Thoracic aorta (tissue), 2 donors: ENCODE measurements at regions not wholly inside any gene's neighbourhood (a gene's known extent, or its start where the extent isn't known, plus 50 kb on each side); places are given as distances from the start of the nearest gene placed in this dataset.

ENCODE experiments used
- ATAC-seq: fragments of 150-250 bp; one replicate; pipeline ENCODE4 v1.8.0; 2017; ENCODE audit warnings: low read depth; ENCODE audit not compliant: insufficient number of reproducible peaks, low FRiP score
- DNase-seq: peaks from one replicate; pipeline ENCODE4 v3.0.0-alpha.2; 2020; ENCODE audit warnings: low spot score
- H3K27ac ChIP-seq, 2 donors: fragments of 200-600 bp; sonication (generic); 1 replicate in 1 of 2; 2 replicates in 1 of 2; pipeline ENCODE4 v1.5.1; 2016; ENCODE audit warnings: mild to moderate bottlenecking in 2 of 2, moderate library complexity in 2 of 2
- H3K27me3 ChIP-seq: fragments of 200-600 bp; sonication (generic); replicated peaks from 2 replicates; pipeline ENCODE4 v1.6.0; 2016; ENCODE audit warnings: mild to moderate bottlenecking; ENCODE audit not compliant: insufficient read depth
- H3K36me3 ChIP-seq: fragments of 200-600 bp; sonication (generic); one replicate; pipeline ENCODE4 v1.5.1; 2016
- H3K4me1 ChIP-seq, 2 donors: fragments of 200-600 bp; sonication (generic); 1 replicate in 1 of 2; 2 replicates in 1 of 2; pipeline versions ENCODE4 v1.5.1 to v1.6.0; 2016; ENCODE audit warnings: low read depth in 2 of 2, mild to moderate bottlenecking in 1 of 2; ENCODE audit not compliant: control insufficient read depth in 1 of 2
- H3K4me3 ChIP-seq: fragments of 200-600 bp; sonication (generic); 2 replicates; pipeline ENCODE4 v1.5.1; 2016; ENCODE audit warnings: mild to moderate bottlenecking
- H3K9me3 ChIP-seq: fragments of 200-600 bp; sonication (generic); 2 replicates; pipeline ENCODE4 v1.5.1; 2016
- CTCF ChIP-seq: fragments of 200-600 bp; sonication (generic); IDR thresholded peaks from one replicate; pipeline ENCODE4 v1.5.1; 2019; ENCODE audit warnings: antibody characterized with exemption

- H3K4me1 ChIP-seq, result peaks cover 8 to 47% of the 10 kb centered on the region in 2 donors
- no peak for TF ChIP-seq CTCF
- no peak for ATAC-seq
- no peaks in the 10 kb centered on the region for H3K36me3 ChIP-seq
- no peak overlapping the region for H3K27ac ChIP-seq
- no peaks in the 10 kb centered on the region for H3K9me3 ChIP-seq
- H3K4me3 ChIP-seq, result no peak overlapping the region
- no peak for DNase-seq
- H3K27me3 ChIP-seq, result no peaks in the 10 kb centered on the region
These were observed 112.5 kb upstream of the FGGY start for GRCh38 chr1:59184365-59184905.

GRCh38 chr1:59185163-59185860, 111.6 kb upstream of the FGGY start:
- DNase-seq (no peak), ATAC-seq (no peak)
- Histone ChIP-seq H3K4me1 (peaks cover 6 to 38% of the 10 kb centered on the region in 2 donors), H3K27ac (no peak overlapping the region), H3K9me3 (no peaks in the 10 kb centered on the region), H3K27me3 (no peaks in the 10 kb centered on the region), H3K4me3 (no peak overlapping the region), H3K36me3 (no peaks in the 10 kb centered on the region)
- no peak for TF ChIP-seq CTCF

DNA sequence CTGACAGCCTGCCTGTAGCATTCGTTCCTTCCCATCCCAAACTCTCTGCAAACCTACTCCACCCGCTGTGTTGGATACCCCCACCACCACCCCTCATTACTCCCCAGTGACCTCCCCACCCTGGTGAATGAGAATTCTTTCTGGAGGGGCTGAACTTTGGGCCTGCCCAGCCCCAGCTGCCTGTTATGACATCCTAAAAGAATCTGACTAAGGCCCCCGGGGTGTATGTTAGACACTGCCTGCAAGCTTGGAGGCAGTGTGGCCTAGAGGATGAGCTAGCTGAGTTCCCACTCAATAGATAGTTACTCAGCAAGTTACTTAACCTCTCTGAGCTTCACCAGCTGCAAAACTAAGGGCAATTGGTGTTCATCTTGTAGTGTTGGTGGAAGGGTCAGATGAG, 110.2 kb upstream of the FGGY start:
- ATAC-seq (no peak), DNase-seq (no peak)
- no peak overlapping the region for H3K27ac ChIP-seq
- no peaks in the 10 kb centered on the region for H3K9me3 ChIP-seq
- no peak overlapping the region for H3K4me3 ChIP-seq
- no peaks in the 10 kb centered on the region for H3K27me3 ChIP-seq
- no peaks in the 10 kb centered on the region for H3K36me3 ChIP-seq
- TF ChIP-seq CTCF, result no peak
- peaks cover 0 to 24% of the 10 kb centered on the region in 2 donors for H3K4me1 ChIP-seq

DNA sequence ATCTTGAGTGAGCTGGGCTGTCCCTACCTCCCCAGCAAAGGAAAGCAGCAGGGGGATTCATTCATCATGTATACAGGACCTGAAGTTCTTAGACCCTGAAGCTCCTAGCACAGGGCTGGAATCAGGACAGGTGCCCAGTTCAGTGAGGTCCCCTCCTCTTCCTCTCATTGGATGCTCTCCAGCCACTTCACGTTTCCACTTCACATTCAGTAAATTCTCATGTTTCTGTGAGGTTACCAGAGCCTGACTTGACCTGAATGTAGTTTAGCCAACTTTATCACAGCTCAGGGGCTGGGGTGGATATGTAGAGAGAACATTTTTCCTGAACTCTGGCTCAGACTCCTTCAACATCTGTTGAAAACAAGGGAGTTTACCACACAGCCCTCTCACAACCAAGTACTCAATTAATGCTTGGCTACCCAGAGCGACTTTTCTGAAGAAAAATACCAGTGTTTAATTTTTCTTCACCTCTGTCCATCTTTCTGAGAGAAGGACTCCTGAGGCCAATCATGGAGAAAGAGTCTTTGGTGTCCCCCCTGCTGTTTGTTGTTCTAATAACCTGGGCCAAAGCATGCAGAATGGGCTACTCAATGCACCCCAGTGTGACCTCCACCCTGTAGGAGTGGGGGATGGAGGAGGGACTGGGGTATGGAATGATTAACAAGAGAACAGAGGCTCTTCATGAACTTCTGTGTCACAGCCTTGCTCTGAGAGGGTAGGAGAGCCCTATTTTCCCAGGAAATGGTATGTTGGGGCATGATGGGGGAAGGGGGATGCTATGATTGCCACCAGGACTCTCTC, 108.3 kb upstream of the FGGY start:
- TF ChIP-seq CTCF, result no peak
- Histone ChIP-seq H3K4me3 (no peak overlapping the region), H3K27ac (no peak overlapping the region), H3K9me3 (no peaks in the 10 kb centered on the region), H3K27me3 (no peaks in the 10 kb centered on the region), H3K36me3 (no peaks in the 10 kb centered on the region), H3K4me1 (peaks cover 0 to 21% of the 10 kb centered on the region in 2 donors)
- no peak for ATAC-seq
- DNase-seq, result no peak

DNA sequence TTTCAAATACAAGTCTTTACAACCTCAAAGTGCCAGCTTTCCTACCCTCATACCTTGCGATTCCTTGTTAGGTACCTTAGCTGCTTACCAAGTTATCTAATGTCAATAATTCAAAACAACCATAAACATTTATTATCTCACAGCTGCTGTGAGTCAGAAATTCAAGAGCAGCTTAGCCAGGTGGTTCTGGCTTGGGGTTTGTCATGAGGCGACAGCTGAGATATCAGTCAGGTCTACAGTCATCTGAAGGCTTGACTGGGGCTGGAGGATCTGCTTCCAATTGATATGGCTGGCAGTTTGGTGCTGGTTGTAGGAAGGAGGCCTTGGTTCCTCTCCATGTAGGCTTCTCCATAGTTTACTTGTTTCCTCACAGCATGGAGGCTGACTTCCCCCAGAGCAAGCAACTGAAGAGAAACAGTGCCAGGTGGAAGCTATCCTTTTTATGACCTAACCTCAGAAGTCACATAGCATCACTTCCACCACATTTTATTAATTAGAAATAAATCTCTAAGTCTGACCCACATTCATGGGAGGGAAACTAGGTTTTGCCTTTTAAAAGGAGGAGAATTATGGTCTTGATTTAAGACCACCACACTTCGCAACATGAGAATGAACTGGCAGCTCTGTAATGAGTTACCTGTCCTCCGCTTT, 103.3 kb upstream of the FGGY start:
- ATAC-seq (no peak), DNase-seq (no peak)
- Histone ChIP-seq H3K27me3 (no peaks in the 10 kb centered on the region), H3K36me3 (no peaks in the 10 kb centered on the region), H3K9me3 (no peaks in the 10 kb centered on the region), H3K27ac (no peak overlapping the region), H3K4me3 (no peak overlapping the region), H3K4me1 (peaks cover 0 to 11% of the 10 kb centered on the region in 2 donors)
- no peak for TF ChIP-seq CTCF
